H1 (cell line): ENCODE measurements at regions not wholly inside any gene's neighbourhood (a gene's known extent, or its start where the extent isn't known, plus 50 kb on each side); places are given as distances from the start of the nearest gene placed in this dataset.

ENCODE experiments used
- CTCF ChIA-PET: fragments of 300-600 bp; sonication (Branson Sonifier 250); formaldehyde crosslinking; loops from one replicate; lab custom pipeline; 2021; ENCODE audit not compliant: partially characterized antibody; lab: Charles Lee
- POLR2A ChIA-PET: fragments of 300-600 bp; sonication (Branson Sonifier 250); formaldehyde crosslinking; loops from one replicate; lab custom pipeline; 2021; ENCODE audit warnings: inconsistent platforms; ENCODE audit not compliant: partially characterized antibody; lab: Charles Lee
- DNase-seq, 2 experiments: peaks; one replicate each; pipeline versions ENCODE4 v3.0.0 to v3.0.0-alpha.2; 2010 to 2022; ENCODE audit warnings: low spot score in 2 of 2, low read depth in 1 of 2, mixed read lengths in 1 of 2
- FAIRE-seq: peaks from 2 replicates; lab custom pipeline; 2011; peaks lifted over from hg19 to GRCh38; lab: Jason Lieb, UNC
- H2AFZ ChIP-seq: 2 replicates; pipeline ENCODE4 v1.8.1; 2012; ENCODE audit warnings: low read length, inconsistent platforms
- H2AK5ac ChIP-seq: 2 replicates; pipeline ENCODE4 v1.6.1; 2013; ENCODE audit warnings: low read depth, low read length
- H2BK120ac ChIP-seq: replicated peaks from 2 replicates; pipeline ENCODE3; 2013; ENCODE audit warnings: low read depth, low read length, inconsistent platforms
- H2BK12ac ChIP-seq: 2 replicates; pipeline ENCODE4 v1.6.1; 2013; ENCODE audit warnings: low read depth, low read length
- H2BK15ac ChIP-seq: 2 replicates; pipeline ENCODE4 v1.6.1; 2013; ENCODE audit warnings: low read length
- H2BK20ac ChIP-seq: 2 replicates; pipeline ENCODE4 v1.6.1; 2013; ENCODE audit warnings: low read length
- H2BK5ac ChIP-seq: 2 replicates; pipeline ENCODE4 v1.6.1; 2013; ENCODE audit warnings: low read depth, low read length
- H3K14ac ChIP-seq: 2 replicates; pipeline ENCODE4 v1.6.1; 2013; ENCODE audit warnings: inconsistent platforms; ENCODE audit not compliant: insufficient read length
- H3K18ac ChIP-seq: 2 replicates; pipeline ENCODE4 v1.6.1; 2013; ENCODE audit warnings: low read length; ENCODE audit errors: extremely low read depth
- H3K23ac ChIP-seq: 2 replicates; pipeline ENCODE4 v1.6.1; 2013; ENCODE audit warnings: inconsistent platforms; ENCODE audit not compliant: insufficient read length
- H3K23me2 ChIP-seq: 2 replicates; pipeline ENCODE4 v1.6.1; 2013; ENCODE audit warnings: low read depth, low read length
- H3K27ac ChIP-seq: 2 replicates; pipeline ENCODE4 v1.6.1; 2011; ENCODE audit warnings: low read depth, low read length, inconsistent platforms
- H3K27me3 ChIP-seq, 4 experiments: replicated peaks in 1 of 4; 1 replicate in 1 of 4; 2 replicates in 3 of 4; pipeline versions ENCODE4 v1.6.1 to v1.8.1; 2011 to 2013; ENCODE audit warnings: low read length in 3 of 4, mild to moderate bottlenecking in 3 of 4, inconsistent platforms in 2 of 4, mixed read lengths in 2 of 4, moderate library complexity in 1 of 4; ENCODE audit not compliant: control insufficient read depth in 3 of 4, insufficient read depth in 3 of 4; ENCODE audit errors: extremely low read depth in 1 of 4
- H3K36me3 ChIP-seq, 4 experiments: 2 replicates each; pipeline versions ENCODE4 v1.6.1 to v1.8.1; 2011 to 2013; ENCODE audit warnings: mild to moderate bottlenecking in 4 of 4, low read length in 3 of 4, moderate library complexity in 2 of 4, control low read depth in 1 of 4, inconsistent platforms in 1 of 4; ENCODE audit not compliant: insufficient read depth in 4 of 4, control insufficient read depth in 2 of 4
- H3K4ac ChIP-seq: replicated peaks from 2 replicates; pipeline ENCODE3; 2013; ENCODE audit warnings: low read length, low read depth, mixed read lengths, inconsistent platforms; ENCODE audit not compliant: insufficient read length
- H3K4me1 ChIP-seq, 4 experiments: replicated peaks in 1 of 4; 1 replicate in 1 of 4; 2 replicates in 3 of 4; pipeline versions ENCODE4 v1.6.1 to v1.8.1; 2011 to 2013; ENCODE audit warnings: low read length in 3 of 4, inconsistent platforms in 2 of 4, mixed read lengths in 1 of 4; ENCODE audit not compliant: insufficient read depth in 4 of 4, control insufficient read depth in 3 of 4
- H3K4me2 ChIP-seq, 2 experiments: 2 replicates each; pipeline versions ENCODE4 v1.6.1 to v1.8.1; 2011 to 2013; ENCODE audit warnings: low read depth in 2 of 2, low read length in 2 of 2, control low read depth in 1 of 2, inconsistent platforms in 1 of 2, mild to moderate bottlenecking in 1 of 2; ENCODE audit not compliant: insufficient read depth in 1 of 2
- H3K4me3 ChIP-seq, 4 experiments: fragments of 200-600, 300-600 bp in 1 of 4; sonication (generic), shearing (Covaris generic), sonication (Bioruptor Twin) in 1 of 4; 2 replicates each; pipeline versions ENCODE4 v1.5.1 to v1.8.1; 2011 to 2016; ENCODE audit warnings: low read length in 4 of 4, low read depth in 3 of 4, control low read depth in 2 of 4, inconsistent platforms in 2 of 4, mild to moderate bottlenecking in 2 of 4, mixed read lengths in 1 of 4, moderate library complexity in 1 of 4; ENCODE audit not compliant: insufficient read depth in 2 of 4; ENCODE audit errors: extremely low read depth in 1 of 4
- H3K56ac ChIP-seq: replicated peaks from 2 replicates; pipeline ENCODE3; 2013; ENCODE audit warnings: low read depth, mild to moderate bottlenecking, mixed read lengths, low read length, inconsistent platforms; ENCODE audit not compliant: insufficient read length
- H3K79me1 ChIP-seq: 2 replicates; pipeline ENCODE4 v1.6.1; 2013; ENCODE audit warnings: low read depth, low read length, control low read depth
- H3K79me2 ChIP-seq, 2 experiments: 2 replicates each; pipeline versions ENCODE4 v1.6.1 to v1.8.1; 2012 to 2013; ENCODE audit warnings: low read length in 2 of 2, mild to moderate bottlenecking in 2 of 2, inconsistent platforms in 1 of 2; ENCODE audit not compliant: insufficient read depth in 2 of 2, control insufficient read depth in 1 of 2
- H3K9ac ChIP-seq, 4 experiments: replicated peaks in 1 of 4; 1 replicate in 1 of 4; 2 replicates in 3 of 4; pipeline versions ENCODE4 v1.6.1 to v1.8.1; 2011 to 2013; ENCODE audit warnings: low read depth in 3 of 4, low read length in 3 of 4, control low read depth in 2 of 4, mild to moderate bottlenecking in 2 of 4, moderate library complexity in 2 of 4, inconsistent platforms in 1 of 4; ENCODE audit errors: extremely low read depth in 1 of 4
- H3K9me3 ChIP-seq, 2 experiments: 2 replicates each; pipeline versions ENCODE4 v1.6.1 to v1.8.1; 2012 to 2013; ENCODE audit warnings: mild to moderate bottlenecking in 2 of 2, moderate library complexity in 2 of 2, control low read depth in 1 of 2, inconsistent platforms in 1 of 2, low read depth in 1 of 2, low read length in 1 of 2, mixed read lengths in 1 of 2; ENCODE audit not compliant: insufficient read depth in 2 of 2
- H4K20me1 ChIP-seq, 2 experiments: replicated peaks in 1 of 2; 2 replicates each; pipeline versions ENCODE3 to v1.8.1; 2011 to 2013; ENCODE audit warnings: inconsistent platforms in 2 of 2, low read length in 2 of 2, mild to moderate bottlenecking in 1 of 2; ENCODE audit not compliant: insufficient read depth in 2 of 2, control insufficient read depth in 1 of 2
- H4K5ac ChIP-seq: 2 replicates; pipeline ENCODE4 v1.6.1; 2013; ENCODE audit warnings: low read length, low read depth, mixed read lengths, inconsistent platforms; ENCODE audit not compliant: insufficient read length
- H4K8ac ChIP-seq: 2 replicates; pipeline ENCODE4 v1.8.0; 2013; ENCODE audit warnings: mild to moderate bottlenecking, moderate library complexity, low read length, inconsistent platforms; ENCODE audit not compliant: insufficient read depth; ENCODE audit errors: extremely low read depth
- H4K91ac ChIP-seq: replicated peaks from 2 replicates; pipeline ENCODE3; 2013; ENCODE audit warnings: low read length, mixed read lengths, inconsistent platforms; ENCODE audit not compliant: insufficient read length
- RAD21 ChIP-seq, 2 experiments: IDR thresholded peaks in 1 of 2; conservative IDR thresholded peaks in 1 of 2; 2 replicates each; pipeline ENCODE4 v1.6.1; 2011; ENCODE audit warnings: low read depth in 2 of 2, low read length in 2 of 2, improper control_type of control experiment in 1 of 2, inconsistent platforms in 1 of 2, mild to moderate bottlenecking in 1 of 2, moderate library complexity in 1 of 2
- SAP30 ChIP-seq: fragments of 300-600 bp; sonication (generic); IDR thresholded peaks from 2 replicates; pipeline ENCODE4 v1.7.1; 2012; ENCODE audit warnings: low read length, moderate library complexity, mild to moderate bottlenecking, inconsistent platforms; ENCODE audit not compliant: insufficient read depth, insufficient replicate concordance
- SUZ12 ChIP-seq: fragments of 200-600 bp; sonication (generic); IDR thresholded peaks from 2 replicates; pipeline ENCODE4 v1.6.1; 2012; ENCODE audit warnings: mild to moderate bottlenecking, inconsistent platforms, low read length, moderate library complexity, mixed read lengths
- ZNF274 ChIP-seq: IDR thresholded peaks from 2 replicates; pipeline ENCODE4 v1.7.0; 2012; ENCODE audit warnings: low read length, borderline replicate concordance; ENCODE audit errors: extremely low read depth
- WGBS, 2 experiments: shearing (Covaris generic) in 1 of 2; methylation state at CpG; one replicate each; pipeline versions ENCODE4 v1.1.6 to v1.1.7; 2013 to 2015; ENCODE audit warnings: low lambda C conversion rate in 2 of 2, mixed read lengths in 2 of 2, inconsistent platforms in 1 of 2, low coverage in 1 of 2, missing lambda C conversion rate in 1 of 2; ENCODE audit not compliant: insufficient replicate concordance in 2 of 2, insufficient coverage in 1 of 2, insufficient read length in 1 of 2; ENCODE audit errors: extremely low coverage in 1 of 2, missing lambda C conversion rate in 1 of 2; 5-methylcytosine and 5-hydroxymethylcytosine counted together

DNA sequence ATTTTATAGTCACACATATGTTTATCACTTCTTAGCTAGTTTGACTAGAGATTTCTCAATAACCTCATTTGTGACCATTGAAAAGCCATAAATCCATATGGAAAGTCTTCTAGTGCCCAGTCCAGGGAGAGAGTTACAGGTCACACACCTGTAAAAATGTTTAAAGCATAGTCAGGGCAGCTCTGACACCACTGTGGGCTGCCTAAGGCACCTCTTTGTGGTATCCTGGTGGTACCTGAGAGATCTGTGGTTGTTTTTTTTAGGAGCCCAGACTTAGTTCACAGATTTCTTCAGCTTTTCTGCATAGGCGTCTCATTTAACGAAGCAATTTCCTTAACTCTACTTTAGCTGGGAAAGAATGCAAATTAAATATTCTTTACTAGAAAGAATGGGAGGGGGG is 186.6 kb downstream of the CENPW start:
- no peak for FAIRE-seq
- no peak overlapping the region for H3K18ac ChIP-seq
- H2BK120ac ChIP-seq, result no peak overlapping the region

More for the DNA sequence above, 186.6 kb downstream of the CENPW start:
- Histone ChIP-seq H3K27me3 (no peaks in the 10 kb centered on the region), H3K4me1 (peaks cover 0 to 5% (median 3%) of the 10 kb centered on the region in 4 experiments; a peak in 4 of 7 replicates), H3K27ac (no peak overlapping the region), H4K20me1 (no peaks in the 10 kb centered on the region), H3K4me3 (no peak overlapping the region), H3K4me2 (no peak overlapping the region), H2BK12ac (no peak overlapping the region), H3K9ac (no peak overlapping the region), H4K91ac (no peak overlapping the region), H3K79me1 (no peaks in the 10 kb centered on the region), H4K5ac (no peak overlapping the region), H2BK15ac (no peak overlapping the region), H2BK20ac (no peak overlapping the region), H2BK5ac (no peak overlapping the region), H3K9me3 (no peaks in the 10 kb centered on the region), H3K23me2 (no peaks in the 10 kb centered on the region; the same call in 1 of the 2 replicates), H3K36me3 (no peaks in the 10 kb centered on the region), H3K14ac (no peak overlapping the region)
- WGBS, 2 experiments, result 88% methylated on average over 2 of the region's 2 CpGs; no CpG with 5 or more reads in 1 of the 2 experiments
- no peak for DNase-seq
- CTCF ChIA-PET, result no interaction called here
- TF ChIP-seq SAP30 (no peak), SUZ12 (no peak), RAD21 (IDR thresholded peaks at IDR 0.05 in 1 of 2, conservative IDR thresholded peaks at IDR 0.05 in 1 of 2; ENCODE audit: low read depth in 2 of 2, low read length in 2 of 2) (no peak), ZNF274 (no peak)
- TF ChIP-seq, all 59 proteins: peak for 0
- H2AK5ac ChIP-seq, result no peak overlapping the region
- H2AFZ ChIP-seq, result no peak overlapping the region
- no peaks in the 10 kb centered on the region for H3K79me2 ChIP-seq
- H4K8ac ChIP-seq, result no peak overlapping the region
- no peak overlapping the region for H3K4ac ChIP-seq
- H3K56ac ChIP-seq, result no peak overlapping the region
- no peak overlapping the region for H3K23ac ChIP-seq
- POLR2A ChIA-PET, result no interaction called here
